NK-92 (cell line): ENCODE measurements at regions not wholly inside any gene's neighbourhood (a gene's known extent, or its start where the extent isn't known, plus 50 kb on each side); places are given as distances from the start of the nearest gene placed in this dataset.
"Not testable (repeated sequence)": the region's sequence is repeated elsewhere in the genome, so short reads cannot be mapped to it uniquely, and the experiment has no call there.

Experiments
- DNase-seq: peaks from one replicate; lab custom pipeline; 2025; ENCODE audit not compliant: unreplicated experiment; lab: John Stamatoyannopoulos, UW

- DNase-seq, result no peak
Observed at GRCh38 chr7:68324621-68325020, 1273.7 kb upstream of the AUTS2 start.

- DNase-seq, result no peak
Observed at GRCh38 chr7:68334216-68334615, 1264.1 kb upstream of the AUTS2 start.

- no peak for DNase-seq
Observed at GRCh38 chr7:68334636-68335272, 1263.5 kb upstream of the AUTS2 start.

GRCh38 chr7:68336594-68336993, 1261.7 kb upstream of the AUTS2 start:
- DNase-seq, result no peak

GRCh38 chr7:68348401-68348800, 1249.9 kb upstream of the AUTS2 start:
- DNase-seq, result no peak

GRCh38 chr7:68362745-68363518, 1235.3 kb upstream of the AUTS2 start:
- no peak for DNase-seq

- no peak for DNase-seq
Observed at GRCh38 chr7:68364886-68365625, 1233.2 kb upstream of the AUTS2 start.

GRCh38 chr7:68371985-68372384, 1226.3 kb upstream of the AUTS2 start:
- no peak for DNase-seq

GRCh38 chr7:68376131-68376661, 1222.1 kb upstream of the AUTS2 start:
- no peak for DNase-seq

GRCh38 chr7:68381731-68382130, 1216.5 kb upstream of the AUTS2 start:
- no peak for DNase-seq

- no peak for DNase-seq
Observed at GRCh38 chr7:68384581-68384980, 1213.7 kb upstream of the AUTS2 start.

GRCh38 chr7:68393051-68393450, 1205.2 kb upstream of the AUTS2 start:
- DNase-seq, result no peak

- DNase-seq, result no peak
Observed at GRCh38 chr7:68394131-68394530, 1204.1 kb upstream of the AUTS2 start.

- no peak for DNase-seq
Observed at GRCh38 chr7:68399991-68400590, 1198.2 kb upstream of the AUTS2 start.

- no peak for DNase-seq
Observed at GRCh38 chr7:68400783-68401182, 1197.5 kb upstream of the AUTS2 start.

GRCh38 chr7:68401313-68401712, 1197.0 kb upstream of the AUTS2 start:
- no peak for DNase-seq

- no peak for DNase-seq
Observed at GRCh38 chr7:68406480-68406879, 1191.8 kb upstream of the AUTS2 start.

- no peak for DNase-seq
Observed at GRCh38 chr7:68407460-68407859, 1190.8 kb upstream of the AUTS2 start.

- DNase-seq, result no peak
Observed at GRCh38 chr7:68408873-68409272, 1189.4 kb upstream of the AUTS2 start.

- no peak for DNase-seq
Observed at GRCh38 chr7:68409851-68410250, 1188.4 kb upstream of the AUTS2 start.

- DNase-seq, result not testable (repeated sequence)
Observed at GRCh38 chr7:68410693-68411092, 1187.6 kb upstream of the AUTS2 start.
